Skeletal muscle satellite cell (primary cell): ENCODE measurements at regions not wholly inside any gene's neighbourhood (a gene's known extent, or its start where the extent isn't known, plus 50 kb on each side); places are given as distances from the start of the nearest gene placed in this dataset.

Experiments used
- H3K27me3 ChIP-seq: 2 replicates; pipeline ENCODE4 v1.7.0; 2013; ENCODE audit warnings: low read length; ENCODE audit not compliant: control insufficient read depth, insufficient read depth
- H3K36me3 ChIP-seq: 2 replicates; pipeline ENCODE4 v1.7.0; 2013; ENCODE audit warnings: mild to moderate bottlenecking, control low read depth, low read length; ENCODE audit not compliant: insufficient read depth
- H3K4me1 ChIP-seq: 2 replicates; pipeline ENCODE4 v1.7.0; 2013; ENCODE audit warnings: low read length; ENCODE audit not compliant: control insufficient read depth, insufficient read depth
- H3K4me2 ChIP-seq: 2 replicates; pipeline ENCODE4 v1.7.0; 2013; ENCODE audit warnings: mild to moderate bottlenecking, low read length
- H3K4me3 ChIP-seq: 2 replicates; pipeline ENCODE4 v1.7.0; 2013; ENCODE audit warnings: low read length
- H3K9ac ChIP-seq: 2 replicates; pipeline ENCODE4 v1.7.0; 2013; ENCODE audit warnings: mild to moderate bottlenecking, low read depth, low read length, moderate library complexity
- H3K9me3 ChIP-seq: replicated peaks from 2 replicates; pipeline ENCODE4 v1.7.0; 2013; ENCODE audit warnings: mild to moderate bottlenecking, control low read depth, low read length

GRCh38 chr11:33613404-33613803, 87.2 kb downstream of the C11orf91 start:
- peaks cover 7% of the 10 kb centered on the region for H3K36me3 ChIP-seq
- no peaks in the 10 kb centered on the region for H3K27me3 ChIP-seq
- peaks cover 6% of the 10 kb centered on the region for H3K4me1 ChIP-seq
- H3K4me3 ChIP-seq = no peak overlapping the region
- no peak overlapping the region for H3K9ac ChIP-seq
- no peaks in the 10 kb centered on the region for H3K9me3 ChIP-seq
- H3K4me2 ChIP-seq = no peak overlapping the region

GRCh38 chr11:33610903-33611302, 89.7 kb downstream of the C11orf91 start:
- Histone ChIP-seq H3K9me3 (no peaks in the 10 kb centered on the region), H3K4me2 (no peak overlapping the region), H3K36me3 (peaks cover 7% of the 10 kb centered on the region), H3K4me3 (no peak overlapping the region), H3K27me3 (no peaks in the 10 kb centered on the region), H3K9ac (no peak overlapping the region), H3K4me1 (peaks cover 6% of the 10 kb centered on the region)

GRCh38 chr11:33608386-33608785, 92.2 kb downstream of the C11orf91 start:
- H3K4me3 ChIP-seq = no peak overlapping the region
- no peaks in the 10 kb centered on the region for H3K9me3 ChIP-seq

GRCh38 chr11:33606762-33607161, 93.9 kb downstream of the C11orf91 start:
- H3K4me3 ChIP-seq = no peak overlapping the region
- no peaks in the 10 kb centered on the region for H3K27me3 ChIP-seq
- no peaks in the 10 kb centered on the region for H3K9me3 ChIP-seq
- no peaks in the 10 kb centered on the region for H3K4me1 ChIP-seq
- no peak overlapping the region for H3K9ac ChIP-seq
- H3K4me2 ChIP-seq = no peak overlapping the region
- H3K36me3 ChIP-seq = peaks cover 5% of the 10 kb centered on the region

More at GRCh38 chr11:33608386-33608785, 92.2 kb downstream of the C11orf91 start:
- Histone ChIP-seq H3K4me2 (no peak overlapping the region), H3K36me3 (peaks cover 5% of the 10 kb centered on the region), H3K4me1 (no peaks in the 10 kb centered on the region), H3K9ac (no peak overlapping the region), H3K27me3 (no peaks in the 10 kb centered on the region)

- H3K4me1 ChIP-seq = no peaks in the 10 kb centered on the region
- H3K4me2 ChIP-seq = no peak overlapping the region
- no peaks in the 10 kb centered on the region for H3K27me3 ChIP-seq
- peaks cover 8% of the 10 kb centered on the region for H3K36me3 ChIP-seq
- H3K9ac ChIP-seq = no peak overlapping the region
- H3K4me3 ChIP-seq = no peak overlapping the region
- no peaks in the 10 kb centered on the region for H3K9me3 ChIP-seq
Measured at GRCh38 chr11:33605703-33606102, 94.9 kb downstream of the C11orf91 start.

GRCh38 chr11:33598426-33599069, 102.1 kb downstream of the C11orf91 start:
- H3K4me3 ChIP-seq = no peak overlapping the region
- no peak overlapping the region for H3K4me2 ChIP-seq
- peaks cover 4% of the 10 kb centered on the region for H3K9me3 ChIP-seq
- peaks cover 3% of the 10 kb centered on the region for H3K36me3 ChIP-seq
- no peak overlapping the region for H3K9ac ChIP-seq
- H3K27me3 ChIP-seq = no peaks in the 10 kb centered on the region
- no peaks in the 10 kb centered on the region for H3K4me1 ChIP-seq

- H3K9me3 ChIP-seq = peaks cover 4% of the 10 kb centered on the region
- no peaks in the 10 kb centered on the region for H3K4me1 ChIP-seq
- H3K9ac ChIP-seq = no peak overlapping the region
- no peak overlapping the region for H3K4me3 ChIP-seq
- no peaks in the 10 kb centered on the region for H3K27me3 ChIP-seq
- no peaks in the 10 kb centered on the region for H3K36me3 ChIP-seq
- no peak overlapping the region for H3K4me2 ChIP-seq
Measured at GRCh38 chr11:33594188-33594587, 106.4 kb downstream of the C11orf91 start.

GRCh38 chr11:33590441-33590840, 110.2 kb downstream of the C11orf91 start:
- no peaks in the 10 kb centered on the region for H3K36me3 ChIP-seq
- H3K4me2 ChIP-seq = no peak overlapping the region
- no peaks in the 10 kb centered on the region for H3K4me1 ChIP-seq

GRCh38 chr11:33588056-33588455, 112.6 kb downstream of the C11orf91 start:
- H3K36me3 ChIP-seq = peaks cover 3% of the 10 kb centered on the region
- no peaks in the 10 kb centered on the region for H3K9me3 ChIP-seq
- no peak overlapping the region for H3K4me2 ChIP-seq
- no peak overlapping the region for H3K4me3 ChIP-seq
- no peak overlapping the region for H3K9ac ChIP-seq
- H3K27me3 ChIP-seq = no peaks in the 10 kb centered on the region
- H3K4me1 ChIP-seq = no peaks in the 10 kb centered on the region

More at GRCh38 chr11:33590441-33590840, 110.2 kb downstream of the C11orf91 start:
- H3K9me3 ChIP-seq = peaks cover 4% of the 10 kb centered on the region
- H3K4me3 ChIP-seq = no peak overlapping the region
- H3K9ac ChIP-seq = no peak overlapping the region
- no peaks in the 10 kb centered on the region for H3K27me3 ChIP-seq

- H3K4me3 ChIP-seq = no peak overlapping the region
Measured at GRCh38 chr11:33585586-33586209, 114.9 kb downstream of the C11orf91 start.

GRCh38 chr11:33582636-33583325, 117.8 kb downstream of the C11orf91 start:
- Histone ChIP-seq H3K36me3 (peaks cover 3% of the 10 kb centered on the region), H3K4me1 (no peaks in the 10 kb centered on the region), H3K27me3 (no peaks in the 10 kb centered on the region), H3K4me3 (no peak overlapping the region), H3K4me2 (no peak overlapping the region), H3K9ac (no peak overlapping the region), H3K9me3 (no peaks in the 10 kb centered on the region)

More at GRCh38 chr11:33585586-33586209, 114.9 kb downstream of the C11orf91 start:
- peaks cover 3% of the 10 kb centered on the region for H3K36me3 ChIP-seq
- no peak overlapping the region for H3K4me2 ChIP-seq
- H3K27me3 ChIP-seq = no peaks in the 10 kb centered on the region
- no peaks in the 10 kb centered on the region for H3K9me3 ChIP-seq
- H3K9ac ChIP-seq = no peak overlapping the region
- no peaks in the 10 kb centered on the region for H3K4me1 ChIP-seq
